ENCODE measurements at regions not wholly inside any gene's neighbourhood (a gene's known extent, or its start where the extent isn't known, plus 50 kb on each side); places are given as distances from the start of the nearest gene placed in this dataset.

DNA sequence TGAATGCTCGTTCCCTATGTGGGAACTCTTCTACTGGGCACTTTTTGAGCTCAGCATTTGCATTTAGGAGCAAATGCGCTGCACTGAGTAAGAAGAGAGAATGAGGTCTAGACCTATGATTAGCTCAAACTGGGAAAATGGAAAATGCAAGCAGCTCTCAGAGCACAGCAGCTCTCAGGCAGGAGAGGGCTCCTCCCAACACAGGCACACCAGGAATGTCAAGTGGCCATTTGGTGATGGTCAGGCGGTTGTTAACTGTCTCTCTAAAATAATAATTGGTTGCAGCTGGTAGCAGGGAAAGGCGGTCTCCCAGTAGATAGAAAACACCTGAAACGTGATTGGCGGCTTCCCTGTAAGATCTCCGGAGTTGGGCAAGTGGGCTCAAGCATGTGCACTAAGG is 162.0 kb upstream of the ECI2 start:
- H3K9me3 ChIP-seq (ENCODE audit: control insufficient read depth, low read length) = no peaks in the 10 kb centered on the region
- H3K4me1 ChIP-seq (ENCODE audit: control insufficient read depth, insufficient read depth, low read length) = peaks cover 3% of the 10 kb centered on the region
- ATAC-seq = no peak
- intact Hi-C loops (cut with DNase I) = no loop called here
- no peak for DNase-seq
- H3K4me3 ChIP-seq (ENCODE audit: low read length) = no peak overlapping the region
- WGBS = 85% methylated on average over 7 of the region's 7 CpGs
- no peaks in the 10 kb centered on the region for H3K27me3 ChIP-seq (ENCODE audit: control insufficient read depth, insufficient read depth)
- no peak overlapping the region for H3K27ac ChIP-seq (ENCODE audit: low read length)

GRCh38 chr6:4296552-4296951 is 161.2 kb upstream of the ECI2 start:
- H3K9me3 ChIP-seq (ENCODE audit: control insufficient read depth, low read length) = no peaks in the 10 kb centered on the region
- ATAC-seq (no peak), DNase-seq (no peak)
- no peak overlapping the region for H3K27ac ChIP-seq (ENCODE audit: low read length)
- no peaks in the 10 kb centered on the region for H3K4me1 ChIP-seq (ENCODE audit: control insufficient read depth, insufficient read depth, low read length)
- no peaks in the 10 kb centered on the region for H3K27me3 ChIP-seq (ENCODE audit: control insufficient read depth, insufficient read depth)
- intact Hi-C loops (cut with DNase I) = no loop called here
- H3K4me3 ChIP-seq (ENCODE audit: low read length) = no peak overlapping the region
- WGBS = 82% methylated on average over 3 of the region's 3 CpGs

DNA sequence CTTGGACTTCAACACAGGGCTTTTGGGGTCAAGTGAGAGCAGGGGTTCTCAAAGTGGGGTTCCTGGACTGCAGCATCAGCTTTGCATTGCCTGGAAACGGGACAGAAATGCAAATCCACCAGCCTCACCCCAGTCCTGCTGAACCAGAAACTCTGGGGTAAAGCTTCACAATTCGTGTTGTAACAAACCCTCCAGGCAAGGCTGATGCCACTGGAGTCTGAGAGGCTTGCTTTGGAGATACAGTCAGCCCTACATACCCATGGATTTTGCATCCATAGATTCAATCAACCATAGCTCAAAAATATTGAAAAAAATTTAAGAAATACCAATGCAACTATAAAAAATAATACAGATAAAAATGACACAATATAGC is 160.4 kb upstream of the ECI2 start:
- WGBS = 84% methylated on average over 2 of the region's 2 CpGs
- Histone ChIP-seq H3K4me3 (ENCODE audit: low read length) (no peak overlapping the region), H3K4me1 (ENCODE audit: control insufficient read depth, insufficient read depth, low read length) (no peaks in the 10 kb centered on the region), H3K9me3 (ENCODE audit: control insufficient read depth, low read length) (no peaks in the 10 kb centered on the region), H3K27ac (ENCODE audit: low read length) (no peak overlapping the region), H3K27me3 (ENCODE audit: control insufficient read depth, insufficient read depth) (no peaks in the 10 kb centered on the region)
- no peak for ATAC-seq
- no peak for DNase-seq
- intact Hi-C loops (cut with DNase I) = no loop called here

DNA sequence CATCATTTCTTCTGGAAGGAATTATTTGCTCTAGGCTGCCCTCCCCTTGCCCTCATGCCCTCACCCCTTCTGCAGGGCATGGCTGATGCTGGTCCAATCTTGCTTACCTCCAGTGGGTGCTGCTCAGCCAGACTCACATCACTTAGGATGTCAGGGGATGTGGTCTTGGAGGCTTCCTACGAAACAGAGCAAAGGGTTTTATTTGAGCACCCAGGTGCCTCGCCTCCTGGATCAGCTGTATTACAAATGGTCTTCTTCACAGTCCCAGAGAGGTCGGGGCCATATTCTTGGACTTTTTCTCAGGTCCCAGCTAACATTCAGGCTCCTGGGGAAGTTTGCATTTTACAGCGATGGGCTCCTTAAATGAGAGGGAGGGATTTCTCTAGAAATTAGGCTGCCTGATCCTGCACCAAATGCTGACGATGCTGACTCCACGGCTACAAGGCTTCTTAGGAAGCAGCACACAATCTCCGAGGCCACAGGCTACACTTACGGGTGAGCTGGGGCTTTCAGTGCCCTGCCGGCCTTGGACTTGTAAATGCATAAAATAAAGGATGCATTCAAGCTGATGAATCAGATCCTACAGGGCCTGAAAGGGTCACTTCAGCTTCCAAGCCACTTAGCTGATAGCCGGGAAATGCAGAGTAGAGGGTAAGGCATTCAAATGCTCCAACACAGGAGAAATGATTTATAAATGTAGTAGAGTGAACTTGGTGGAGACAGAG is 159.8 kb upstream of the ECI2 start:
- DNase-seq (no peak), ATAC-seq (no peak)
- Histone ChIP-seq H3K27me3 (ENCODE audit: control insufficient read depth, insufficient read depth) (no peaks in the 10 kb centered on the region), H3K4me1 (ENCODE audit: control insufficient read depth, insufficient read depth, low read length) (no peaks in the 10 kb centered on the region), H3K4me3 (ENCODE audit: low read length) (no peak overlapping the region), H3K9me3 (ENCODE audit: control insufficient read depth, low read length) (no peaks in the 10 kb centered on the region), H3K27ac (ENCODE audit: low read length) (no peak overlapping the region)
- 89% methylated on average over 10 of the region's 10 CpGs for WGBS
- intact Hi-C loops (cut with DNase I) = no loop called here

GRCh38 chr6:4294636-4295035 is 159.3 kb upstream of the ECI2 start:
- Histone ChIP-seq H3K27ac (ENCODE audit: low read length) (no peak overlapping the region), H3K27me3 (ENCODE audit: control insufficient read depth, insufficient read depth) (no peaks in the 10 kb centered on the region), H3K4me3 (ENCODE audit: low read length) (no peak overlapping the region), H3K9me3 (ENCODE audit: control insufficient read depth, low read length) (no peaks in the 10 kb centered on the region), H3K4me1 (ENCODE audit: control insufficient read depth, insufficient read depth, low read length) (no peaks in the 10 kb centered on the region)
- 96% methylated on average over 9 of the region's 9 CpGs for WGBS
- no peak for DNase-seq
- ATAC-seq = no peak
- intact Hi-C loops (cut with DNase I) = no loop called here

GRCh38 chr6:4291453-4292403 is 156.4 kb upstream of the ECI2 start:
- intact Hi-C loops (cut with DNase I) = no loop called here
- H3K27ac ChIP-seq (ENCODE audit: low read length) = no peak overlapping the region
- ATAC-seq = peak in 1 of 2 donors; percentile 47

DNA sequence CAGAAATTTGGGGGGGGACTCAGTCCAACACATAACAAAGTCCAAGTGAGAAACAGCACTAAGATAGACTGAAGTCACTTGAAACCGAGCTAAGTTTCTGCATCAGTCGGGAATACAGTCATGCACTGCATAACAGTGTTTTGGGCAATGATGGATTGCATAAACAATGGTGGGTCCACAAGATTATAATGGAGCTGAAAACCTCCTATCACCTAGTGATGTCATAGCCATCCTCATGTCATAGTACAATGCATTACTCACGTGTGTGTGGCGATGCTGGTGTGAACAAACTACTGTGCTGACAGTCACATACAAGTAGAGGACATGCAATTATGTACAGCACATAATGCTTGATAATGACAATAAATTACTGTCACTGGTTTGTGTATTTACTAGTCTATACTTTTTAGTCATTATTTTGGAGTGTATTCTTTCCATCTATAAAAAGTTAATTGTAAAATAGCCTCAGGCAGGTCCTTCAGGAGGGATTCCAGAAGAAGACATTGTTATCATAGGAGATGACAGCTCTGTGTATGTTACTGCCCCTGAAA is 154.5 kb upstream of the ECI2 start:
- intact Hi-C loops (cut with DNase I) = no loop called here
- H3K9me3 ChIP-seq (ENCODE audit: control insufficient read depth, low read length) = no peaks in the 10 kb centered on the region
- H3K4me1 ChIP-seq (ENCODE audit: control insufficient read depth, insufficient read depth, low read length) = no peaks in the 10 kb centered on the region
- H3K27me3 ChIP-seq (ENCODE audit: control insufficient read depth, insufficient read depth) = no peaks in the 10 kb centered on the region
- WGBS = 87% methylated on average over 4 of the region's 4 CpGs
- no peak for ATAC-seq
- H3K27ac ChIP-seq (ENCODE audit: low read length) = no peak overlapping the region
- no peak overlapping the region for H3K4me3 ChIP-seq (ENCODE audit: low read length)
- no peak for DNase-seq

More at GRCh38 chr6:4291453-4292403, 156.4 kb upstream of the ECI2 start:
- Histone ChIP-seq H3K27me3 (ENCODE audit: control insufficient read depth, insufficient read depth) (no peaks in the 10 kb centered on the region), H3K4me1 (ENCODE audit: control insufficient read depth, insufficient read depth, low read length) (no peaks in the 10 kb centered on the region), H3K9me3 (ENCODE audit: control insufficient read depth, low read length) (no peaks in the 10 kb centered on the region), H3K4me3 (ENCODE audit: low read length) (no peak overlapping the region)
- no peak for DNase-seq
- WGBS = 57% methylated on average over 11 of the region's 11 CpGs

GRCh38 chr6:4287811-4288244 is 152.5 kb upstream of the ECI2 start:
- Histone ChIP-seq H3K27me3 (ENCODE audit: control insufficient read depth, insufficient read depth) (no peaks in the 10 kb centered on the region), H3K4me1 (ENCODE audit: control insufficient read depth, insufficient read depth, low read length) (no peaks in the 10 kb centered on the region), H3K4me3 (ENCODE audit: low read length) (no peak overlapping the region), H3K27ac (ENCODE audit: low read length) (no peak overlapping the region), H3K9me3 (ENCODE audit: control insufficient read depth, low read length) (no peaks in the 10 kb centered on the region)
- peak in 2 of 3 donors; percentile 33 to 57 for DNase-seq
- ATAC-seq = peak; percentile 41 to 67
- intact Hi-C loops (cut with DNase I) = no loop called here
- WGBS = 22% methylated on average over 11 of the region's 11 CpGs

DNA sequence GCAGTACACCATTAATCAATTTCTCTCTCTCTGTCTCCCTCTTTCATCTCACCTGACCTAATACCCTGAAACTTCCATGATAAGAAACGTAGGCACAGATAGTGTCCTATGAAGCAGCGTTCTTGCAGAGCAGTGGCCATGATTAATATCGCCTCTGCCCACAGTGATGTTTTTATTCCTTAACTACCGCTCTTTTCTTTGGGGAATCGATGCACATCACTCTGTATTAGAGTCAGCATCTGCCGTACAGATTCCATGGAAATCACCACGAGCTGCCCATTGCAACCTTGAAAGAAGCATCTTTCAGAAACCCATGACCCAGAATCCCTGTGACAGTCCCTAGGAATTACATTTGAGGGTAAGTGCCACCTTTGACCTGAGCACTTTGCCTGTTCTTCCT is 152.0 kb upstream of the ECI2 start:
- 59% methylated on average over 7 of the region's 7 CpGs for WGBS
- intact Hi-C loops (cut with DNase I) = no loop called here
- Histone ChIP-seq H3K4me1 (ENCODE audit: control insufficient read depth, insufficient read depth, low read length) (no peaks in the 10 kb centered on the region), H3K9me3 (ENCODE audit: control insufficient read depth, low read length) (no peaks in the 10 kb centered on the region), H3K27ac (ENCODE audit: low read length) (no peak overlapping the region), H3K27me3 (ENCODE audit: control insufficient read depth, insufficient read depth) (no peaks in the 10 kb centered on the region), H3K4me3 (ENCODE audit: low read length) (no peak overlapping the region)
- no peak for DNase-seq
- no peak for ATAC-seq

GRCh38 chr6:4282926-4283325 is 147.6 kb upstream of the ECI2 start:
- intact Hi-C loops (cut with DNase I) = no loop called here
- H3K4me3 ChIP-seq (ENCODE audit: low read length) = no peak overlapping the region
- no peak overlapping the region for H3K27ac ChIP-seq (ENCODE audit: low read length)
- no peaks in the 10 kb centered on the region for H3K4me1 ChIP-seq (ENCODE audit: control insufficient read depth, insufficient read depth, low read length)
- DNase-seq (no peak), ATAC-seq (no peak)
- no peaks in the 10 kb centered on the region for H3K9me3 ChIP-seq (ENCODE audit: control insufficient read depth, low read length)
- WGBS = 71% methylated on average over 4 of the region's 4 CpGs
- no peaks in the 10 kb centered on the region for H3K27me3 ChIP-seq (ENCODE audit: control insufficient read depth, insufficient read depth)

Data from right cardiac atrium (tissue), 5 donors.